Esophagus squamous epithelium (tissue), 4 donors: ENCODE measurements at regions not wholly inside any gene's neighbourhood (a gene's known extent, or its start where the extent isn't known, plus 50 kb on each side); places are given as distances from the start of the nearest gene placed in this dataset.

Experiments used
- POLR2A ChIP-seq, 4 donors: fragments of 450-650 bp; IDR thresholded peaks; one replicate each; pipeline ENCODE4 v1.6.1; 2017; ENCODE audit warnings: antibody characterized with exemption in 4 of 4, mild to moderate bottlenecking in 4 of 4, moderate library complexity in 3 of 4
- TF ChIP-seq, protein P1 (sequence below), 6 experiments: fragments of 450-650 bp in 4 of 6; fragments of 200-600 bp in 2 of 6; sonication (generic) in 2 of 6; IDR thresholded peaks; one replicate each; pipeline ENCODE4 v1.5.1; 2016 to 2019; ENCODE audit warnings: antibody characterized with exemption in 6 of 6, mild to moderate bottlenecking in 4 of 6, moderate library complexity in 4 of 6

DNA sequence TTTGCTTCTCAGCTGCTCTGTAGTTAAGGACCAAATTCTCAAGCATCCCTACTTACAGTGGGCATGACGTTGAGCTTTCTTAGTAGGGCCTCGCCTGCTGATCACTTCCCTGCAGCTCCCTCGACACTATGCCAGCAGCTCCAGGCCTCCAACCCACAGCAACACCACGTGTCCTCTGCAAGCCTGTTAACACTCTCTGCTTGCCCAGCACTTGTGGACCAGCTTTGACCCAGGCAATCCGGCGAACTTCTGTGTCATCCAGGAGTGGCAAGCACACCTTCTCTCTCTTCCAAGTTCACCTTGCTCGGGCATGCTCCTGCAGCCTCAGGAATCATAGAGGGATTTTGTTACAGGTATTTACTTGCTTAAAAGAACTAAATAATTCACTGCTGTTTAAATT lies 138.6 kb upstream of the FHL2 start:
- TF ChIP-seq, protein P1, sequence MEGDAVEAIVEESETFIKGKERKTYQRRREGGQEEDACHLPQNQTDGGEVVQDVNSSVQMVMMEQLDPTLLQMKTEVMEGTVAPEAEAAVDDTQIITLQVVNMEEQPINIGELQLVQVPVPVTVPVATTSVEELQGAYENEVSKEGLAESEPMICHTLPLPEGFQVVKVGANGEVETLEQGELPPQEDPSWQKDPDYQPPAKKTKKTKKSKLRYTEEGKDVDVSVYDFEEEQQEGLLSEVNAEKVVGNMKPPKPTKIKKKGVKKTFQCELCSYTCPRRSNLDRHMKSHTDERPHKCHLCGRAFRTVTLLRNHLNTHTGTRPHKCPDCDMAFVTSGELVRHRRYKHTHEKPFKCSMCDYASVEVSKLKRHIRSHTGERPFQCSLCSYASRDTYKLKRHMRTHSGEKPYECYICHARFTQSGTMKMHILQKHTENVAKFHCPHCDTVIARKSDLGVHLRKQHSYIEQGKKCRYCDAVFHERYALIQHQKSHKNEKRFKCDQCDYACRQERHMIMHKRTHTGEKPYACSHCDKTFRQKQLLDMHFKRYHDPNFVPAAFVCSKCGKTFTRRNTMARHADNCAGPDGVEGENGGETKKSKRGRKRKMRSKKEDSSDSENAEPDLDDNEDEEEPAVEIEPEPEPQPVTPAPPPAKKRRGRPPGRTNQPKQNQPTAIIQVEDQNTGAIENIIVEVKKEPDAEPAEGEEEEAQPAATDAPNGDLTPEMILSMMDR (IDR thresholded peaks at IDR 0.05), result no peak
- TF ChIP-seq POLR2A (IDR thresholded peaks at IDR 0.05), result no peak
